ENCODE measurements at regions not wholly inside any gene's neighbourhood (a gene's known extent, or its start where the extent isn't known, plus 50 kb on each side); places are given as distances from the start of the nearest gene placed in this dataset.

GRCh38 chr3:76958274-76958673 is 81.6 kb upstream of the ROBO2 start:
- Histone ChIP-seq H3K36me3 (ENCODE audit: control insufficient read depth in 2 of 2, insufficient read depth in 1 of 2, low read length in 2 of 2) (no peaks in the 10 kb centered on the region), H3K4me1 (ENCODE audit: control insufficient read depth, insufficient read depth, low read length) (peaks cover 2% of the 10 kb centered on the region; the same call in 1 of the 2 replicates), H3K27ac (ENCODE audit: extremely low read depth, low read depth, low read length) (no peak overlapping the region), H3K9me3 (ENCODE audit: control insufficient read depth, insufficient read depth, low read depth, low read length) (no peaks in the 10 kb centered on the region), H3K4me3 (ENCODE audit: low read depth, low read length) (no peak overlapping the region)
- TF ChIP-seq TRIM28 (IDR thresholded peaks at IDR 0.05; ENCODE audit: borderline replicate concordance, low read length): peak; percentile 66; the same call in 1 of the 2 replicates
- TF ChIP-seq MZF1 (tag by site-specific recombination; IDR thresholded peaks at IDR 0.05; ENCODE audit: borderline replicate concordance): peak; percentile 92; the same call in 1 of the 2 replicates
- TF ChIP-seq PRDM6 (tag by site-specific recombination; IDR thresholded peaks at IDR 0.05): peak; percentile 77
- TF ChIP-seq ZNF302 (tag by site-specific recombination; IDR thresholded peaks at IDR 0.05; ENCODE audit: low read depth): no peak
- POLR2A ChIA-PET: no interaction called here
- CTCF ChIA-PET: interaction anchor here (0.7 kb wide), 1 partner anchor 859 kb away, joined by 4 read pairs; no protein-coding TSS in a partner anchor

GRCh38 chr3:76958861-76959260 is 81.0 kb upstream of the ROBO2 start:
- ChIA-PET POLR2A (no interaction called here), CTCF (no interaction called here)
- H3K4me1 ChIP-seq (ENCODE audit: control insufficient read depth, insufficient read depth, low read length): peaks cover 2% of the 10 kb centered on the region; the same call in 1 of the 2 replicates
- H3K4me3 ChIP-seq (ENCODE audit: low read depth, low read length): no peak overlapping the region
- no peak overlapping the region for H3K27ac ChIP-seq (ENCODE audit: extremely low read depth, low read depth, low read length)
- TF ChIP-seq ZBTB10 (tag by site-specific recombination; IDR thresholded peaks at IDR 0.05): no peak
- H3K36me3 ChIP-seq (ENCODE audit: control insufficient read depth in 2 of 2, insufficient read depth in 1 of 2, low read length in 2 of 2): no peaks in the 10 kb centered on the region
- H3K9me3 ChIP-seq (ENCODE audit: control insufficient read depth, insufficient read depth, low read depth, low read length): no peaks in the 10 kb centered on the region

GRCh38 chr3:76961284-76961683 is 78.6 kb upstream of the ROBO2 start:
- ChIA-PET POLR2A (no interaction called here), CTCF (no interaction called here)
- no peaks in the 10 kb centered on the region for H3K9me3 ChIP-seq (ENCODE audit: control insufficient read depth, insufficient read depth, low read depth, low read length)
- no peaks in the 10 kb centered on the region for H3K36me3 ChIP-seq (ENCODE audit: control insufficient read depth in 2 of 2, insufficient read depth in 1 of 2, low read length in 2 of 2)
- TF ChIP-seq ZNF19 (tag by site-specific recombination; IDR thresholded peaks at IDR 0.05; ENCODE audit: low read depth): no peak
- TF ChIP-seq ZNF777 (tag by site-specific recombination; IDR thresholded peaks at IDR 0.05; ENCODE audit: borderline replicate concordance): no peak
- TF ChIP-seq ZNF776 (tag by site-specific recombination; IDR thresholded peaks at IDR 0.05; ENCODE audit: borderline replicate concordance): no peak
- no peak for TF ChIP-seq ZBTB17 (tag by site-specific recombination; IDR thresholded peaks at IDR 0.05)
- TF ChIP-seq ZNF514 (tag by site-specific recombination; IDR thresholded peaks at IDR 0.05): no peak
- TF ChIP-seq ZSCAN30 (tag by site-specific recombination; IDR thresholded peaks at IDR 0.05): no peak
- TF ChIP-seq ZNF114 (tag by site-specific recombination; IDR thresholded peaks at IDR 0.05): no peak
- TF ChIP-seq SCRT1 (tag by site-specific recombination; IDR thresholded peaks at IDR 0.05; ENCODE audit: borderline replicate concordance): no peak
- no peak for TF ChIP-seq OVOL3 (tag by site-specific recombination; IDR thresholded peaks at IDR 0.05)
- no peak for TF ChIP-seq KLF1 (tag by site-specific recombination; IDR thresholded peaks at IDR 0.05)
- no peak for TF ChIP-seq MEIS1 (CRISPR knock-in tag; IDR thresholded peaks at IDR 0.05; ENCODE audit: borderline replicate concordance)
- TF ChIP-seq ZNF518A (tag by site-specific recombination; conservative IDR thresholded peaks at IDR 0.05; ENCODE audit: low read depth): no peak
- TF ChIP-seq ZNF211 (tag by site-specific recombination; IDR thresholded peaks at IDR 0.05; ENCODE audit: low read depth): no peak
- no peak overlapping the region for H3K27ac ChIP-seq (ENCODE audit: extremely low read depth, low read depth, low read length)
- no peak overlapping the region for H3K4me3 ChIP-seq (ENCODE audit: low read depth, low read length)
- H3K4me1 ChIP-seq (ENCODE audit: control insufficient read depth, insufficient read depth, low read length): peaks cover 2% of the 10 kb centered on the region; the same call in 1 of the 2 replicates
